ENCODE measurements at regions not wholly inside any gene's neighbourhood (a gene's known extent, or its start where the extent isn't known, plus 50 kb on each side); places are given as distances from the start of the nearest gene placed in this dataset.

GRCh38 chr10:44714451-44714850 lies 196.7 kb upstream of the TMEM72 start:
- TF ChIP-seq, protein P1, sequence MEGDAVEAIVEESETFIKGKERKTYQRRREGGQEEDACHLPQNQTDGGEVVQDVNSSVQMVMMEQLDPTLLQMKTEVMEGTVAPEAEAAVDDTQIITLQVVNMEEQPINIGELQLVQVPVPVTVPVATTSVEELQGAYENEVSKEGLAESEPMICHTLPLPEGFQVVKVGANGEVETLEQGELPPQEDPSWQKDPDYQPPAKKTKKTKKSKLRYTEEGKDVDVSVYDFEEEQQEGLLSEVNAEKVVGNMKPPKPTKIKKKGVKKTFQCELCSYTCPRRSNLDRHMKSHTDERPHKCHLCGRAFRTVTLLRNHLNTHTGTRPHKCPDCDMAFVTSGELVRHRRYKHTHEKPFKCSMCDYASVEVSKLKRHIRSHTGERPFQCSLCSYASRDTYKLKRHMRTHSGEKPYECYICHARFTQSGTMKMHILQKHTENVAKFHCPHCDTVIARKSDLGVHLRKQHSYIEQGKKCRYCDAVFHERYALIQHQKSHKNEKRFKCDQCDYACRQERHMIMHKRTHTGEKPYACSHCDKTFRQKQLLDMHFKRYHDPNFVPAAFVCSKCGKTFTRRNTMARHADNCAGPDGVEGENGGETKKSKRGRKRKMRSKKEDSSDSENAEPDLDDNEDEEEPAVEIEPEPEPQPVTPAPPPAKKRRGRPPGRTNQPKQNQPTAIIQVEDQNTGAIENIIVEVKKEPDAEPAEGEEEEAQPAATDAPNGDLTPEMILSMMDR (IDR thresholded peaks at IDR 0.05): no peak
- no peak for TF ChIP-seq POLR2A (IDR thresholded peaks at IDR 0.05)
